DND-41 (cell line): ENCODE measurements at regions not wholly inside any gene's neighbourhood (a gene's known extent, or its start where the extent isn't known, plus 50 kb on each side); places are given as distances from the start of the nearest gene placed in this dataset.

Experiments
- ATAC-seq: fragments of 200-7000 bp; cut with Tn5 transposase; 3 replicates; pipeline ENCODE4 v1.9.1; 2021; ENCODE audit warnings: low read depth; ENCODE audit not compliant: insufficient read depth
- DNase-seq: peaks from one replicate; pipeline ENCODE4 v3.0.0-alpha.2; 2020
- H2AFZ ChIP-seq: 2 replicates; pipeline ENCODE4 v1.6.0; 2012; ENCODE audit warnings: low read depth, low read length
- H3K27ac ChIP-seq: 2 replicates; pipeline ENCODE4 v1.5.1; 2012; ENCODE audit warnings: low read length, inconsistent platforms
- H3K27me3 ChIP-seq: fragments of 200-600 bp; sonication (generic); 2 replicates; pipeline ENCODE4 v1.6.0; 2012; ENCODE audit warnings: low read length, mild to moderate bottlenecking, inconsistent platforms; ENCODE audit not compliant: insufficient read depth, poor library complexity
- H3K36me3 ChIP-seq: 2 replicates; pipeline ENCODE4 v1.5.1; 2012; ENCODE audit warnings: low read length, inconsistent platforms; ENCODE audit not compliant: insufficient read depth
- H3K4me1 ChIP-seq: 2 replicates; pipeline ENCODE4 v1.5.1; 2012; ENCODE audit warnings: mild to moderate bottlenecking, low read length; ENCODE audit not compliant: insufficient read depth
- H3K4me2 ChIP-seq: 2 replicates; pipeline ENCODE4 v1.6.0; 2012; ENCODE audit warnings: mild to moderate bottlenecking, moderate library complexity, low read length, inconsistent platforms; ENCODE audit not compliant: insufficient read depth
- H3K4me3 ChIP-seq, 2 experiments: fragments of 200-600 bp in 1 of 2; shearing (Covaris generic) in 1 of 2; 2 replicates each; pipeline ENCODE4 v1.5.1; 2012 to 2016; ENCODE audit warnings: inconsistent platforms in 2 of 2, low read length in 2 of 2, mild to moderate bottlenecking in 2 of 2, low read depth in 1 of 2, moderate library complexity in 1 of 2
- H3K79me2 ChIP-seq: 2 replicates; pipeline ENCODE4 v1.6.0; 2012; ENCODE audit warnings: low read length, inconsistent platforms; ENCODE audit not compliant: insufficient read depth
- H3K9ac ChIP-seq: 2 replicates; pipeline ENCODE4 v1.6.0; 2012; ENCODE audit warnings: low read depth, mild to moderate bottlenecking, inconsistent platforms, low read length, moderate library complexity
- H3K9me3 ChIP-seq: 2 replicates; pipeline ENCODE4 v1.5.1; 2012; ENCODE audit warnings: low read length, moderate library complexity, mild to moderate bottlenecking, inconsistent platforms; ENCODE audit not compliant: insufficient read depth, severe bottlenecking
- H4K20me1 ChIP-seq: 2 replicates; pipeline ENCODE4 v1.6.0; 2012; ENCODE audit warnings: low read length; ENCODE audit not compliant: insufficient read depth
- EZH2 ChIP-seq: IDR thresholded peaks from 3 replicates; pipeline ENCODE4 v1.6.1; 2012; ENCODE audit warnings: borderline replicate concordance, low read depth, mild to moderate bottlenecking, moderate library complexity, low read length, inconsistent platforms; ENCODE audit not compliant: severe bottlenecking
- TF ChIP-seq, protein P1 (sequence below): IDR thresholded peaks from 2 replicates; pipeline ENCODE4 v1.5.1; 2012; ENCODE audit warnings: borderline replicate concordance, low read length, moderate library complexity, mild to moderate bottlenecking; ENCODE audit not compliant: poor library complexity, severe bottlenecking; ENCODE audit errors: extremely low read depth

DNA sequence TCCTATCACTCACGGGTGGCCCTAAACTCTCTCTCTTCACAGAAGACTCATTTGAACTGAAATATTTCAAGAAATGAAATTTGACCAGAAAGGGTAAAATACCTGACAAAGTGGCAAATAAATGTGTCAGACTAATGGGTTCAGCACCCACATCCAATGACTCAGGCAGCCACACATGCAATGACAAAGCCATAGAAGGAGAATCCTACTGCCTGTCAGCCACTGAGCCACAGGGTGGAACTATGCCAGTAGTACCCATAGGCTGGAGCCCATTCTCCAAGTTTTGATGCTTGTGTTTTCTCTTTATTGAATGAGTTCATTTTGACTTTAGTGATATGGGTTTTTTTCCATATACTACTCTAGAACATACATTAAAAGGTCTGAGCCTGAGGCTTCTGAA lies 179.0 kb downstream of the BEND2 start:
- DNase-seq (no peak), ATAC-seq (no peak)
- Histone ChIP-seq H3K4me1 (no peaks in the 10 kb centered on the region), H3K27me3 (no peaks in the 10 kb centered on the region), H3K36me3 (no peaks in the 10 kb centered on the region), H3K9me3 (no peaks in the 10 kb centered on the region), H3K4me2 (no peak overlapping the region), H3K9ac (no peak overlapping the region), H3K4me3 (no peak overlapping the region), H2AFZ (no peak overlapping the region), H3K27ac (no peak overlapping the region), H3K79me2 (no peaks in the 10 kb centered on the region), H4K20me1 (no peaks in the 10 kb centered on the region)
- TF ChIP-seq, protein P1, sequence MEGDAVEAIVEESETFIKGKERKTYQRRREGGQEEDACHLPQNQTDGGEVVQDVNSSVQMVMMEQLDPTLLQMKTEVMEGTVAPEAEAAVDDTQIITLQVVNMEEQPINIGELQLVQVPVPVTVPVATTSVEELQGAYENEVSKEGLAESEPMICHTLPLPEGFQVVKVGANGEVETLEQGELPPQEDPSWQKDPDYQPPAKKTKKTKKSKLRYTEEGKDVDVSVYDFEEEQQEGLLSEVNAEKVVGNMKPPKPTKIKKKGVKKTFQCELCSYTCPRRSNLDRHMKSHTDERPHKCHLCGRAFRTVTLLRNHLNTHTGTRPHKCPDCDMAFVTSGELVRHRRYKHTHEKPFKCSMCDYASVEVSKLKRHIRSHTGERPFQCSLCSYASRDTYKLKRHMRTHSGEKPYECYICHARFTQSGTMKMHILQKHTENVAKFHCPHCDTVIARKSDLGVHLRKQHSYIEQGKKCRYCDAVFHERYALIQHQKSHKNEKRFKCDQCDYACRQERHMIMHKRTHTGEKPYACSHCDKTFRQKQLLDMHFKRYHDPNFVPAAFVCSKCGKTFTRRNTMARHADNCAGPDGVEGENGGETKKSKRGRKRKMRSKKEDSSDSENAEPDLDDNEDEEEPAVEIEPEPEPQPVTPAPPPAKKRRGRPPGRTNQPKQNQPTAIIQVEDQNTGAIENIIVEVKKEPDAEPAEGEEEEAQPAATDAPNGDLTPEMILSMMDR, result no peak
- TF ChIP-seq EZH2, result no peak

DNA sequence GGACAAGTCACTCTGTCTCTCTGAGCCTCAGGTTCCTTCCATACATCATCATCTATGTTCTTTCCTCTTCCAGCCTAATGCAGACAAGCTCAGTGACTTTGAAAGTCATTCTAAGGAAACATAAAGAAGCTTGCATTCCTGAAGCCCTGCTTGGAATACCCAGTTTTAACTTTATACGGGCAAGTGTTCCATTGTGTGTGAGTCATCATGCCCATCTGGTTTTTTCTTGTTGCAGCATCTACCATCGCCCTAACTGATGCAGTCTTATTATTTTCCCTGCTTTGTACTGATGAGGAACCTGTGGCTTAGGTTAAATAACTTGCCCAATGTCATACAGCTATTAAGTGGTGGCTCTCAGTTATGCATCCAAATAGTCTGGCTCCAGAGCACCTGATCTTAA lies 177.9 kb upstream of the RAI2 start:
- Histone ChIP-seq H3K9me3 (no peaks in the 10 kb centered on the region), H3K4me2 (no peak overlapping the region), H3K4me1 (no peaks in the 10 kb centered on the region), H3K4me3 (no peak overlapping the region), H3K27me3 (no peaks in the 10 kb centered on the region), H3K27ac (no peak overlapping the region), H3K79me2 (no peaks in the 10 kb centered on the region), H3K9ac (no peak overlapping the region), H2AFZ (no peak overlapping the region), H4K20me1 (no peaks in the 10 kb centered on the region), H3K36me3 (no peaks in the 10 kb centered on the region)
- no peak for TF ChIP-seq EZH2
- TF ChIP-seq, protein P1, result no peak
- DNase-seq (no peak), ATAC-seq (no peak)

DNA sequence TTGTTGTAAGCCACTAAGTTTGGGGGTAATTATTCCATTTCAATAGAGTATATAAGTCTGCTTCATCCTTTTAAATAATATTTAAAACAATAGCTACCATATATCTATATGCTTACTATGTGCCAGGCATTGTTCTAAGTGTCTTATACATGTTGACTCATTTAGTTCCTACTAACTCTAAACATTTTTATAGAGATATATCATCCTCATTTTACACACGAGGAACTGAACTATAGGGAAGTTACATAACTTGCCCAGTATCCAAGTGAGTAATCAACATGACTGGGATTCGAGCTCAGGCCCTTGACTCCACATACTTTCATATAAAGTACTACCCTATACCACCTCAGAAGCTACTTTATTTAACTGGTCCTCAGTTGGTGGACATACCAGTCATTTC lies 175.3 kb upstream of the RAI2 start:
- Histone ChIP-seq H3K4me2 (no peak overlapping the region), H3K79me2 (no peaks in the 10 kb centered on the region), H3K27ac (no peak overlapping the region), H3K4me1 (no peaks in the 10 kb centered on the region), H3K9ac (no peak overlapping the region), H3K4me3 (no peak overlapping the region), H2AFZ (no peak overlapping the region), H3K9me3 (no peaks in the 10 kb centered on the region), H3K36me3 (no peaks in the 10 kb centered on the region), H4K20me1 (no peaks in the 10 kb centered on the region), H3K27me3 (no peaks in the 10 kb centered on the region)
- TF ChIP-seq, protein P1, result no peak
- no peak for TF ChIP-seq EZH2
- ATAC-seq, result no peak
- no peak for DNase-seq

DNA sequence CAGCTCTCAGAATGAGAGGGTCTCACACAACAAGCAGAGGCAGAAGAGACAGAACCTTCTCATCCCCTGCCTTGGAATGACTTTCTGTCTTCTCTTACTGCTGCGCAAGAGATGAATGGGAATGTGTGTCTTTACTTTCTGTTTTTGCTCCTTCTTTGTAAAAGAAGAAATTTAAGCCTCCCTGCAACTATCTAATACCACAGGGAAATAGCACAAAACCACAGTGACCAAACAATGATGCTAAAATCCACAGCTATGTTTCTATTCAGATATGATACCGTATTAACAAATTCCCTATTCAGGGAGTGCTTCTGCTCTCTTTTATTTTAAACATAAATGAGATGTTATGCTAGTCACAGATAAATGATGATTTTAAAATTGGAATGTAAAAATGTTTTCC lies 173.8 kb upstream of the RAI2 start:
- Histone ChIP-seq H3K4me2 (no peak overlapping the region), H2AFZ (no peak overlapping the region), H3K79me2 (no peaks in the 10 kb centered on the region), H3K27ac (no peak overlapping the region), H3K9me3 (no peaks in the 10 kb centered on the region), H3K9ac (no peak overlapping the region), H3K4me3 (no peak overlapping the region), H3K36me3 (no peaks in the 10 kb centered on the region), H3K27me3 (no peaks in the 10 kb centered on the region), H3K4me1 (no peaks in the 10 kb centered on the region), H4K20me1 (no peaks in the 10 kb centered on the region)
- ATAC-seq, result no peak
- DNase-seq, result no peak
- no peak for TF ChIP-seq EZH2
- TF ChIP-seq, protein P1, result no peak
